ENCODE measurements at regions not wholly inside any gene's neighbourhood (a gene's known extent, or its start where the extent isn't known, plus 50 kb on each side); places are given as distances from the start of the nearest gene placed in this dataset.

- intact Hi-C loops (cut with micrococcal nuclease; ENCODE audit: unreplicated experiment) (no loop called here), in situ Hi-C loops (cut with HindIII; ENCODE audit: low pct_unique_long_range_greater_than_20kb, low sequenced_read_pairs) (no loop called here)
- no peak for DNase-seq (ENCODE audit: low read depth, low spot score)
- ATAC-seq: no peak
- POLR2A ChIA-PET: no interaction called here
- H3K4me1 ChIP-seq (ENCODE audit: control insufficient read depth, insufficient read depth, low read length): no peaks in the 10 kb centered on the region
- H3K9me3 ChIP-seq (ENCODE audit: control insufficient read depth, insufficient read depth, low read depth, low read length): no peaks in the 10 kb centered on the region
- no peaks in the 10 kb centered on the region; the same call in 1 of the 2 replicates for H3K27me3 ChIP-seq (ENCODE audit: control insufficient read depth, insufficient read depth, low read length)
- BruUV-seq (replicated peaks): no TSS peak
- H3K36me3 ChIP-seq (ENCODE audit: control insufficient read depth, insufficient read depth, low read length): no peaks in the 10 kb centered on the region
- no peak overlapping the region for H3K27ac ChIP-seq (ENCODE audit: low read length)
- CTCF ChIA-PET: no interaction called here
- TF ChIP-seq TCF7L2 (IDR thresholded peaks at IDR 0.05; ENCODE audit: low read depth, low read length) (no peak), SIN3A (IDR thresholded peaks at IDR 0.05; ENCODE audit: borderline replicate concordance, insufficient read depth, low read depth, low read length) (no peak), CTCF (IDR thresholded peaks at IDR 0.05) (no peak), POLR2AphosphoS5 (IDR thresholded peaks at IDR 0.05; ENCODE audit: low read depth, low read length) (no peak)
- TF ChIP-seq, protein P1, sequence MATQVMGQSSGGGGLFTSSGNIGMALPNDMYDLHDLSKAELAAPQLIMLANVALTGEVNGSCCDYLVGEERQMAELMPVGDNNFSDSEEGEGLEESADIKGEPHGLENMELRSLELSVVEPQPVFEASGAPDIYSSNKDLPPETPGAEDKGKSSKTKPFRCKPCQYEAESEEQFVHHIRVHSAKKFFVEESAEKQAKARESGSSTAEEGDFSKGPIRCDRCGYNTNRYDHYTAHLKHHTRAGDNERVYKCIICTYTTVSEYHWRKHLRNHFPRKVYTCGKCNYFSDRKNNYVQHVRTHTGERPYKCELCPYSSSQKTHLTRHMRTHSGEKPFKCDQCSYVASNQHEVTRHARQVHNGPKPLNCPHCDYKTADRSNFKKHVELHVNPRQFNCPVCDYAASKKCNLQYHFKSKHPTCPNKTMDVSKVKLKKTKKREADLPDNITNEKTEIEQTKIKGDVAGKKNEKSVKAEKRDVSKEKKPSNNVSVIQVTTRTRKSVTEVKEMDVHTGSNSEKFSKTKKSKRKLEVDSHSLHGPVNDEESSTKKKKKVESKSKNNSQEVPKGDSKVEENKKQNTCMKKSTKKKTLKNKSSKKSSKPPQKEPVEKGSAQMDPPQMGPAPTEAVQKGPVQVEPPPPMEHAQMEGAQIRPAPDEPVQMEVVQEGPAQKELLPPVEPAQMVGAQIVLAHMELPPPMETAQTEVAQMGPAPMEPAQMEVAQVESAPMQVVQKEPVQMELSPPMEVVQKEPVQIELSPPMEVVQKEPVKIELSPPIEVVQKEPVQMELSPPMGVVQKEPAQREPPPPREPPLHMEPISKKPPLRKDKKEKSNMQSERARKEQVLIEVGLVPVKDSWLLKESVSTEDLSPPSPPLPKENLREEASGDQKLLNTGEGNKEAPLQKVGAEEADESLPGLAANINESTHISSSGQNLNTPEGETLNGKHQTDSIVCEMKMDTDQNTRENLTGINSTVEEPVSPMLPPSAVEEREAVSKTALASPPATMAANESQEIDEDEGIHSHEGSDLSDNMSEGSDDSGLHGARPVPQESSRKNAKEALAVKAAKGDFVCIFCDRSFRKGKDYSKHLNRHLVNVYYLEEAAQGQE (IDR thresholded peaks at IDR 0.05; ENCODE audit: insufficient read depth in 1 of 2, low read depth in 2 of 2, low read length in 1 of 2): no peak
- H3K4me3 ChIP-seq (ENCODE audit: low read depth in 2 of 2, low read length in 2 of 2): no peak overlapping the region
These were observed 847.3 kb downstream of the BRD1 start for GRCh38 chr22:48980409-48980808.

DNA sequence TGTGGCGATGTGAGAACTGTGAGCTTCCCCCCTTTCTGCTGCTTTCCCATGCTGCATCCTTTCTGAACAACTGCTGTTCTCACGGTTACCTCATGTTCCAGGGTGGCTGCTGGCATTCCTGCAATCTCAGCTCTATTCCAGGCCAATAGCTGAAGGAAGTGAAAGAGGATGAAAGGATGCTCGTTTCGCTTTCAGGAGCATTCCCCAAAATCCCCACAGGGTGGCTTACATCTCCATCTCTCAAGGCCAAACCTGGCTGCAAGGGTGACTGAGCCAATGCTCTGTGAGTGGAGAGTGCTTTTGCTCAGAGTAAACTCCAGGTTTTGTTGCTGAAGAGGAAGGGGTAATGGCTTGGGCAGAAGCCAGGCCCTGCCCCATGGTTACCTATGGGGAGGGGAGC, 848.2 kb downstream of the BRD1 start:
- H3K36me3 ChIP-seq (ENCODE audit: control insufficient read depth, insufficient read depth, low read length): no peaks in the 10 kb centered on the region
- DNase-seq (ENCODE audit: low read depth, low spot score) (no peak), ATAC-seq (no peak)
- H3K27me3 ChIP-seq (ENCODE audit: control insufficient read depth, insufficient read depth, low read length): no peaks in the 10 kb centered on the region; the same call in 1 of the 2 replicates
- in situ Hi-C loops (cut with HindIII; ENCODE audit: low pct_unique_long_range_greater_than_20kb, low sequenced_read_pairs) (no loop called here), intact Hi-C loops (cut with micrococcal nuclease; ENCODE audit: unreplicated experiment) (no loop called here)
- ChIA-PET CTCF (interaction anchor here (0.7 kb wide), 1 partner anchor 267 kb away, joined by 5 read pairs; no protein-coding TSS in a partner anchor), POLR2A (no interaction called here)
- H3K4me3 ChIP-seq (ENCODE audit: low read depth in 2 of 2, low read length in 2 of 2): no peak overlapping the region
- no TSS peak for BruUV-seq (replicated peaks)
- no peaks in the 10 kb centered on the region for H3K4me1 ChIP-seq (ENCODE audit: control insufficient read depth, insufficient read depth, low read length)
- TF ChIP-seq SIN3A (IDR thresholded peaks at IDR 0.05; ENCODE audit: borderline replicate concordance, insufficient read depth, low read depth, low read length): no peak
- TF ChIP-seq TCF7L2 (IDR thresholded peaks at IDR 0.05; ENCODE audit: low read depth, low read length): no peak
- no peak for TF ChIP-seq POLR2AphosphoS5 (IDR thresholded peaks at IDR 0.05; ENCODE audit: low read depth, low read length)
- no peak; the same call in none of the 2 replicates for TF ChIP-seq CTCF (IDR thresholded peaks at IDR 0.05)
- TF ChIP-seq, protein P1 (IDR thresholded peaks at IDR 0.05; ENCODE audit: insufficient read depth in 1 of 2, low read depth in 2 of 2, low read length in 1 of 2): no peak
- no peak overlapping the region for H3K27ac ChIP-seq (ENCODE audit: low read length)
- no peaks in the 10 kb centered on the region for H3K9me3 ChIP-seq (ENCODE audit: control insufficient read depth, insufficient read depth, low read depth, low read length)

Data from Panc1 (cell line).